ENCODE measurements at regions not wholly inside any gene's neighbourhood (a gene's known extent, or its start where the extent isn't known, plus 50 kb on each side); places are given as distances from the start of the nearest gene placed in this dataset.

GRCh38 chr14:79937433-79937832, 273.9 kb downstream of the DIO2 start:
- DNase-seq (ENCODE audit: low read depth), result no peak
- FAIRE-seq, result no peak
- no peak for TF ChIP-seq CTCF (IDR thresholded peaks at IDR 0.05; ENCODE audit: insufficient read depth, low read length, severe bottlenecking)

GRCh38 chr14:79924551-79924950, 286.8 kb downstream of the DIO2 start:
- FAIRE-seq (no peak), DNase-seq (ENCODE audit: low read depth) (no peak)
- no peak for TF ChIP-seq CTCF (IDR thresholded peaks at IDR 0.05; ENCODE audit: insufficient read depth, low read length, severe bottlenecking)
- no peaks in the 10 kb centered on the region for H3K36me3 ChIP-seq (ENCODE audit: control insufficient read depth, insufficient read depth, low read length)
- H3K4me3 ChIP-seq (ENCODE audit: low read depth, low read length), result no peak overlapping the region
- H3K27me3 ChIP-seq (ENCODE audit: control insufficient read depth, insufficient read depth, low read length), result no peaks in the 10 kb centered on the region

More at GRCh38 chr14:79937433-79937832, 273.9 kb downstream of the DIO2 start:
- H3K27me3 ChIP-seq (ENCODE audit: control insufficient read depth, insufficient read depth, low read length), result no peaks in the 10 kb centered on the region
- no peak overlapping the region for H3K4me3 ChIP-seq (ENCODE audit: low read depth, low read length)
- no peaks in the 10 kb centered on the region for H3K36me3 ChIP-seq (ENCODE audit: control insufficient read depth, insufficient read depth, low read length)

GRCh38 chr14:79920180-79920692, 291.1 kb downstream of the DIO2 start:
- no peak for TF ChIP-seq CTCF (IDR thresholded peaks at IDR 0.05; ENCODE audit: insufficient read depth, low read length, severe bottlenecking)

More at GRCh38 chr14:79920180-79920692, 291.1 kb downstream of the DIO2 start:
- H3K27me3 ChIP-seq (ENCODE audit: control insufficient read depth, insufficient read depth, low read length), result no peaks in the 10 kb centered on the region
- FAIRE-seq (no peak), DNase-seq (ENCODE audit: low read depth) (no peak)
- no peaks in the 10 kb centered on the region for H3K36me3 ChIP-seq (ENCODE audit: control insufficient read depth, insufficient read depth, low read length)
- H3K4me3 ChIP-seq (ENCODE audit: low read depth, low read length), result no peak overlapping the region

Data from bronchial epithelial cell (primary cell).